B cell (primary cell): ENCODE measurements at regions not wholly inside any gene's neighbourhood (a gene's known extent, or its start where the extent isn't known, plus 50 kb on each side); places are given as distances from the start of the nearest gene placed in this dataset.

ENCODE experiments used
- EZH2 ChIP-seq: IDR thresholded peaks from 2 replicates; pipeline ENCODE4 v1.6.1; 2012; ENCODE audit warnings: borderline replicate concordance, low read depth, mild to moderate bottlenecking, moderate library complexity, low read length; ENCODE audit not compliant: insufficient read depth, poor library complexity, severe bottlenecking
- TF ChIP-seq, protein P1 (sequence below): fragments of 200-600 bp; IDR thresholded peaks from one replicate; pipeline ENCODE4 v1.8.0; 2022; ENCODE audit warnings: antibody characterized with exemption, mild to moderate bottlenecking

- TF ChIP-seq, protein P1, sequence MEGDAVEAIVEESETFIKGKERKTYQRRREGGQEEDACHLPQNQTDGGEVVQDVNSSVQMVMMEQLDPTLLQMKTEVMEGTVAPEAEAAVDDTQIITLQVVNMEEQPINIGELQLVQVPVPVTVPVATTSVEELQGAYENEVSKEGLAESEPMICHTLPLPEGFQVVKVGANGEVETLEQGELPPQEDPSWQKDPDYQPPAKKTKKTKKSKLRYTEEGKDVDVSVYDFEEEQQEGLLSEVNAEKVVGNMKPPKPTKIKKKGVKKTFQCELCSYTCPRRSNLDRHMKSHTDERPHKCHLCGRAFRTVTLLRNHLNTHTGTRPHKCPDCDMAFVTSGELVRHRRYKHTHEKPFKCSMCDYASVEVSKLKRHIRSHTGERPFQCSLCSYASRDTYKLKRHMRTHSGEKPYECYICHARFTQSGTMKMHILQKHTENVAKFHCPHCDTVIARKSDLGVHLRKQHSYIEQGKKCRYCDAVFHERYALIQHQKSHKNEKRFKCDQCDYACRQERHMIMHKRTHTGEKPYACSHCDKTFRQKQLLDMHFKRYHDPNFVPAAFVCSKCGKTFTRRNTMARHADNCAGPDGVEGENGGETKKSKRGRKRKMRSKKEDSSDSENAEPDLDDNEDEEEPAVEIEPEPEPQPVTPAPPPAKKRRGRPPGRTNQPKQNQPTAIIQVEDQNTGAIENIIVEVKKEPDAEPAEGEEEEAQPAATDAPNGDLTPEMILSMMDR = no peak
- no peak for TF ChIP-seq EZH2
These were observed 414.9 kb downstream of the CDH2 start for GRCh38 chr18:27762054-27762453.
